ENCODE measurements at regions not wholly inside any gene's neighbourhood (a gene's known extent, or its start where the extent isn't known, plus 50 kb on each side); places are given as distances from the start of the nearest gene placed in this dataset.

GRCh38 chr20:40489886-40490285, 199.2 kb downstream of the MAFB start:
- Mint-ChIP-seq H3K27ac (ENCODE audit: unreplicated experiment) (no peak overlapping the region), H3K9me3 (ENCODE audit: low read depth) (no peaks in the 10 kb centered on the region)
- no peak for DNase-seq (ENCODE audit: low spot score)

DNA sequence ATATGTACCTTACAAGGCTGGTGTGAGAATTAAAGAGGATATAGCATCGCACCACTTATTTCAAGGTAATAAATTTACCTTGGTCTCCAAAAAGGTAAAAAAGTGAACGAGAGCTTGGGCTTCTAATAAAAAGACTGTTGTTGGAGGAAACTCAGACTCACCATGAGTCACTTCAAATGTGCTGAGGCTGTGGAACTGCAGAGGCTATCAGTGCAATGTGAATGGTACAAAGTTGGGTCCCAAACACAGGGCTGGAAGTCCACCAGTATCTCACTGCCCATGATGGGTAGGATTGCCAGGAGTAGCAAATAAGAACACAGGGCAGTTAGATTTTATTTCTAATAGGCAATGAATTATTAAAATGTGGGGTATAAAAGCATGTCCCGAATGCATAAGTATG, 200.6 kb downstream of the MAFB start:
- Mint-ChIP-seq H3K27ac (ENCODE audit: unreplicated experiment) (no peak overlapping the region), H3K36me3 (ENCODE audit: low read depth) (no peaks in the 10 kb centered on the region), H3K27me3 (ENCODE audit: low read depth) (peaks cover 7% of the 10 kb centered on the region), H3K9me3 (ENCODE audit: low read depth) (no peaks in the 10 kb centered on the region), H3K4me1 (ENCODE audit: low read depth) (peaks cover 12% of the 10 kb centered on the region), H3K4me3 (ENCODE audit: unreplicated experiment) (no peak overlapping the region)
- DNase-seq (ENCODE audit: low spot score), result no peak
- no peak for TF ChIP-seq CTCF (IDR thresholded peaks at IDR 0.05)

More at GRCh38 chr20:40489886-40490285, 199.2 kb downstream of the MAFB start:
- peaks cover 3% of the 10 kb centered on the region for H3K27me3 Mint-ChIP-seq (ENCODE audit: low read depth)
- H3K36me3 Mint-ChIP-seq (ENCODE audit: low read depth), result no peaks in the 10 kb centered on the region
- H3K4me3 Mint-ChIP-seq (ENCODE audit: unreplicated experiment), result no peak overlapping the region
- TF ChIP-seq CTCF (IDR thresholded peaks at IDR 0.05), result no peak
- H3K4me1 Mint-ChIP-seq (ENCODE audit: low read depth), result peaks cover 14% of the 10 kb centered on the region

DNA sequence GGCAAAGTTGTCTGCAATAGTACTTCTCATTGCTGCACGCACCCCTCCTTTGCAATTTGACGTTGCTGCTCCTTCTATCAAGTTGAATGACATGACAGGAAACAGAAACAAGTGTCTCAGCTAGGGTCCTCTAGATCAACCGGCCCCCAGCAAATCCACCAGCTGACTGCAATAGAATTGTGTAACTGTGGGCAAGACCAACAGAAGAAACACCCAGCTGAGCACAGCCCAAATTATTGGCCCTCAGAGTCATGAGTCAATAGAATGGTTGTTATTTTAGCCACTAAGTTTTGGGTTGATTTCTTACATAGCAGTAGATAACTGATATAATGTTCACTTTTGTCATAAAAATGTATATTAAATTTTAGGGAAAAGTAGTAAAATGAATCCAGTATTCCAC, 202.7 kb downstream of the MAFB start:
- Mint-ChIP-seq H3K36me3 (ENCODE audit: low read depth) (no peaks in the 10 kb centered on the region), H3K4me1 (ENCODE audit: low read depth) (peaks cover 8% of the 10 kb centered on the region)
- no peak for TF ChIP-seq CTCF (IDR thresholded peaks at IDR 0.05)

GRCh38 chr20:40481743-40482458, 207.1 kb downstream of the MAFB start:
- Mint-ChIP-seq H3K36me3 (ENCODE audit: low read depth) (no peaks in the 10 kb centered on the region), H3K4me3 (ENCODE audit: unreplicated experiment) (no peak overlapping the region), H3K9me3 (ENCODE audit: low read depth) (no peaks in the 10 kb centered on the region), H3K27me3 (ENCODE audit: low read depth) (peaks cover 27% of the 10 kb centered on the region), H3K4me1 (ENCODE audit: low read depth) (no peaks in the 10 kb centered on the region), H3K27ac (ENCODE audit: unreplicated experiment) (no peak overlapping the region)
- no peak for DNase-seq (ENCODE audit: low spot score)
- TF ChIP-seq CTCF (IDR thresholded peaks at IDR 0.05), result no peak

More for the DNA sequence above, 202.7 kb downstream of the MAFB start:
- Mint-ChIP-seq H3K9me3 (ENCODE audit: low read depth) (no peaks in the 10 kb centered on the region), H3K27ac (ENCODE audit: unreplicated experiment) (no peak overlapping the region), H3K27me3 (ENCODE audit: low read depth) (peaks cover 18% of the 10 kb centered on the region), H3K4me3 (ENCODE audit: unreplicated experiment) (no peak overlapping the region)
- DNase-seq (ENCODE audit: low spot score), result no peak

- H3K27me3 Mint-ChIP-seq (ENCODE audit: low read depth), result peaks cover 30% of the 10 kb centered on the region
Observed at GRCh38 chr20:40481337-40481736, 207.7 kb downstream of the MAFB start.

More at GRCh38 chr20:40481337-40481736, 207.7 kb downstream of the MAFB start:
- Mint-ChIP-seq H3K4me3 (ENCODE audit: unreplicated experiment) (no peak overlapping the region), H3K36me3 (ENCODE audit: low read depth) (no peaks in the 10 kb centered on the region), H3K9me3 (ENCODE audit: low read depth) (no peaks in the 10 kb centered on the region), H3K27ac (ENCODE audit: unreplicated experiment) (no peak overlapping the region), H3K4me1 (ENCODE audit: low read depth) (no peaks in the 10 kb centered on the region)
- DNase-seq (ENCODE audit: low spot score), result no peak
- TF ChIP-seq CTCF (IDR thresholded peaks at IDR 0.05), result no peak

Data from chondrocyte (in vitro differentiated cells).